Upper lobe of left lung (tissue), 4 donors: ENCODE measurements at regions not wholly inside any gene's neighbourhood (a gene's known extent, or its start where the extent isn't known, plus 50 kb on each side); places are given as distances from the start of the nearest gene placed in this dataset.

ENCODE experiments used
- CTCF ChIP-seq, 6 experiments: fragments of 450-650 bp in 4 of 6; fragments of 200-600 bp in 2 of 6; sonication (generic) in 2 of 6; IDR thresholded peaks; one replicate each; pipeline ENCODE4 v1.5.1; 2016 to 2019; ENCODE audit warnings: antibody characterized with exemption in 6 of 6
- EP300 ChIP-seq, 4 donors: sonication (generic); formaldehyde crosslinking; IDR thresholded peaks; one replicate each; pipeline ENCODE4 v1.5.1; 2017; ENCODE audit warnings: antibody characterized with exemption in 4 of 4, control low read depth in 2 of 4
- POLR2A ChIP-seq, 4 donors: fragments of 450-650 bp; IDR thresholded peaks; one replicate each; pipeline ENCODE4 v1.5.1; 2016 to 2017; ENCODE audit warnings: antibody characterized with exemption in 4 of 4, mild to moderate bottlenecking in 2 of 4
- POLR2AphosphoS5 ChIP-seq, 2 donors: sonication (generic); formaldehyde crosslinking; IDR thresholded peaks; one replicate each; pipeline ENCODE4 v1.5.1; 2017; ENCODE audit warnings: antibody characterized with exemption in 2 of 2

- TF ChIP-seq CTCF (IDR thresholded peaks at IDR 0.05), result no peak
- TF ChIP-seq POLR2A (IDR thresholded peaks at IDR 0.05), result no peak
- no peak for TF ChIP-seq POLR2AphosphoS5 (IDR thresholded peaks at IDR 0.05)
- no peak for TF ChIP-seq EP300 (IDR thresholded peaks at IDR 0.05)
Observed at GRCh38 chr2:150400849-150401248, 86.6 kb downstream of the RND3 start.
